NCI-H2107 treated with DMSO at 0.1 percent for 48 hours (cell line): ENCODE measurements at regions not wholly inside any gene's neighbourhood (a gene's known extent, or its start where the extent isn't known, plus 50 kb on each side); places are given as distances from the start of the nearest gene placed in this dataset.
"Not testable (repeated sequence)": the region's sequence is repeated elsewhere in the genome, so short reads cannot be mapped to it uniquely, and the experiment has no call there.

Experiments used
- DNase-seq: peaks from one replicate; lab custom pipeline; 2025; ENCODE audit not compliant: unreplicated experiment; lab: John Stamatoyannopoulos, UW

DNA sequence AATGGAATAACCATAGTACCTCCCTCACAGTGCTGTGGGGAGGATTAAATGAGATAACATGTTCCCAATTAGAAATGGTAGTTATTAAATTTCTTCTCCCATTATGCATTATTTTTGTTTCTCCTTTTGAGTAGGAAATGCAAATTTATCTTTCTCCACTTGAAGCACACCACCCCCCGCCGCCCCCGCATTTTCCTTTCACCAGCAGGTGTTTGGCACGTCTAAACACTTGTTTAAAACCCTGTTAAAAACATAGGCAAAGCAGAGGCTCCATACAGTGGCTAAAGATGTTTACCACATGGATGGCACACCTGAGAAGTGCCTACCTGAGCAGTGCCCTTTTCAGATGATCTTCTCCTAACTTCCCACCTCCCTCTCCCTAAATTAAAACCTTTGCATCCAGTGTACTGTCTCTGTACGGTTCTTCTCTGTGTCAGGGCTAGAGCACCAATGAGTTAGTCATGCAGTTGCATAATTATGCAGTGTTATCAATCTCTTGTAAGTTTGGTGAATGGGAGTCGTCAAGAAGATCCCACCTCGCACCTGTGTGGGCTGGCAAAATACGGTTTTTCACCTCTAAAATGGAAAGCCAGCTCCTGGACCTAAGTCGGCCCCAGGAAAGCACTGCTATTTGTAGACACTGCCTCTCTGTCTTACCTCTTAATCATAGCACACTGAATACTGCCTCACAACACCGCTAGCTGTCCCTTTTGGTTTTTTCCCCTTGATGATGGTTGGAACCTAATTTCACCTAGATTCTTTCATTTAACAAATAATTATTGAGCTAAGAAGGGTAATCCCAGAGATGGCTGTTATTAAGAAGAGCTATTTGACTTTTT is 122.0 kb downstream of the CT47B1 start:
- DNase-seq, result no peak

DNA sequence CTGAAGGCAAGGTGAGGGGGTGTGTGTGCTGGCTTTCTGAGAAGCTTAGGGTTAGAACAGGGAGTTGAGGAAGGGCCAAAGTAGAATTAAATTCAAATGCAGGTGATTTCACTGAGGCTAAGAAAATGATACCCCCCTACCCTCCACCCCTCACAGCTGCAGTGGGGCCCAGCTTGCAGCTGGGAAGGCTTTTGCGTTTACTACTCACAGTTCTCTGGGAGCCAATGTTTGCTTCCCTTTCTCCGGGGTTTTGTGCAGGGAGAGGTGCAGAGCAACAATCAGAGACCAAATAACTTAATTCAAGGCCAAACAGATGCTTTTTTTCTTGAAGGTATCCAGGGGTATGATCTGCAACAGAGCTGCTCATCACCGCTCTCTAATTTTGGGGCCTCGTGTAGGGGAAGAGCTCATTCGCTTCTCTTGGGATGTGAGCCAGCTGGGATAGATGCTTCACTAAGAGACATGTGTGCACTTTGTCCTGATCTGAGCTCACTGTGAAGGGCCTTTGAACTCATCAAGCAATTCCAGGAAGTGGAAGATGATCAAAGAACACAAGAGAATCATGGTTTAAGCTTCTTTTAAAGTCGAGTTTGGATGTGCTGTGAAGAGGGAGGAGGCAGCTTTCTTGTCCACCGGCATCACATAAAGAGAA is 122.7 kb upstream of the C1GALT1C1 start:
- DNase-seq, result no peak

DNA sequence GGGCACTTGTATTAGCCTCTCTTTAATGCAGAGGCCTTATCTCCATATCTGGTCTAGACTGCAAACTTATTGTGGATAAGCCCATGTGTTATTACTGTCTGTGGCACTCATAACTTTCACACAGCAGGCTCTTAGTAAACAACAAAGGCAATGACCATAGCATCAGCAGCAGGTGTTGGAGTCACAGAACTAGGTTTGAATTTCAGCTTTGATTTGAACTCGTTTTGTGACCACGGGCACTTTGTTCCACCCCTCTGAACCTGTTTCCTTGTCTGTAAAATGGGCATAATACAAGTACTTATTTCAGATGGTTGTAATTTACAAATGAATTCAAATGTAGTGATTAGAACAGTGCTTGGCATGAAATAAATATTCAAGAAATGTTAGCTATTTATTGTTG is 121.8 kb upstream of the C1GALT1C1 start:
- DNase-seq, result no peak

DNA sequence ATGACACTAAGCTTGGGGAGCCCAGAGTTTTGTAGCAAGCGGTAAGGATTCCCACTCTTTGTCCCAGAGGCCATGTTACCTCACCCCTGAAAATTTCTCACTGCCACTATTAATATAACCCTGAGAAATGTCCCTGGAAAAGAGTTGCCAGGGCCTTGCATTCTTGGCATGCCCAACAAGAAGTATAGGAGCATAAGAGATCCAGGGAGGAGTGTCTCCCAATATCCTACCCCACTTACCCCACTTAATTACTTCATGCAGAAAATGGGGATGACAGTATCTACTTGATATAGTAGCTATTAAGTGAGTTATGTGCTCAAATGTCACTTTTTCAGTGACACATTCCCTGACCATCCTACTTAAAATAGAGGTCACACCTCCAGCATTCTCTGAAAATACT is 120.5 kb upstream of the C1GALT1C1 start:
- no peak for DNase-seq

DNA sequence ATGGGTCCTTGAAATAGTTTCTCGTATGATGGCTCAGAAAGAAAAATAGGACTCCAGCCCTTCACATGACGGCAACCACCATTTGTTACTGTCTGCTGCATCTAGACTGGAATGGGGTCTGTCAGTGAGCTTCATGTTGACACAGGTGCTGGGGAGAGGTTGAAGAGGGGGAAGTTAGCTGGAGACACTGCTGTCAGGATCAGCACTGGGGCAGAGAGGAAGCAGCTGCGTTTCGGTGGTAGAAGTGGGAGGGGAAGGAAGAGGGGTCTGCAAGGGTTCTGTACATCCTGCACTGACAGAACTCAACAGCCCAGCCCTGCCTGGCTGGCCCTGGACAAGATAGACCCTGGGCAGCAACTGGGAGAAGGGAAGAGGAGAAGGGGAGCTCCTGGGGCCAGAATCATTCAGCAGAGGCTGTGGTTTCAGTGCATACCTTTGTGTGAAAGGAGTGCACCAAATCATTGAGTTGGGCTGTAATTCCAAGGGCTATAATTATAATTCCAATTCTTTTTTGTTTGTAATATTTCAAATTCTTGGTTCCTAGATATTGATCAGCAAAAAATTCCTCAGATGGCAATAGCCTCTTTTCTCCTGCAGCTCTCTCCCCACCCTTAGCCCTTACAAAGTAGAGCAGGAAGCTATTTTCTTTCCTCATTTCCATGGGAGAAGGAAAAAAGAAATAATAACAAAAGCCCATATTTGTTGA is 119.4 kb upstream of the C1GALT1C1 start:
- peak; percentile 21 for DNase-seq

DNA sequence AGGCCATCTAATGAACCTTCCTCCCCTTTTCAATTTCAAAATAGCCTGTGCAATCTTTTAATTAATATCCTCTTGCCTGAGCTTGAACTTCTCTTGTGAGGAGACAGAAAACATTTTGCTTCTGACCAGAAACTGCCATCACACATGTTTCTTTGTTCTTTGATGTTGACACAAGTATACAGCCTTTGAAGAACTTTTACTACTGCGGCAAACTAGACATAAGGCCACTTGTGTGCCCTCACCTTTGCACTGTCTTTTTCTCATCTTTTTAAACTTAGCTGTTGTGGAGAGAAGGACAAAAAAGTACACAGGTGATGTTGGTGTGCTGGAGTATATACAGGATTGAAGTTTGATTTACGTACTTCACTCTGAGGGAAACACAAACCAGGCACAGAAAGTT is 116.3 kb upstream of the C1GALT1C1 start:
- DNase-seq, result no peak

DNA sequence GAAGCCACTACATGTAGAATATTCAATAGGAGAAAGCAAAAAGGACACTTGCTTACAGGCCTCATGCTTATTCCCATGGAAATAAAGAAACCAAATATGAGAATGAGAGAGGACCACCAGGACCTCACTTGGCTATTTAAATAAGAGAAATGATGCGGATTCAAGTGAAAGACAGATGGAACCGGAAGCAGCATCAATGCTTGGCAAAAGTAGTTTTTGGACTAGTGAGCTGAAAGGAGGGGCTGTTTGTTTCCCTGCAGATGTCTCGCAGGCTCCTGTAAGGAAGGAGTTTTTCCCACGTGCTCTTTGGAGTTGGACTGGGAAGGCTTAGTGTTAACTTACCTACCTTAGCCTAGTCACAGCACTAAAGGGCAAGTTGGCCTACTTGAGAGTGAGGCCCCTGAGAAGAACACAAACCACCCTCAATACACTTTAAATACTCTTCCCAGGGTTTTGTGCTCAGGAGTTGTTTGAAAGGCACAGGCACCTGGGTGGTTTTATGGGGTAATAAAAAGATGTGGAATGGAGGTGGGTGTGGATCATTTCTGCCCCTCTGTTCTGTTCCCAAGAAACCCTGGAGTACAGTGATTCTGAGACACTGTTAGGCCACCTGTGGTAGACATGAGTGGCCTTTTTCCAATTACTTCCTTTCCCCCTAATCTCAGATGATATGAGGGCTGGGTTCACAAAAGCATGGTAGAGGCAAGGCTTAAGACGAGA is 113.3 kb upstream of the C1GALT1C1 start:
- DNase-seq, result no peak

DNA sequence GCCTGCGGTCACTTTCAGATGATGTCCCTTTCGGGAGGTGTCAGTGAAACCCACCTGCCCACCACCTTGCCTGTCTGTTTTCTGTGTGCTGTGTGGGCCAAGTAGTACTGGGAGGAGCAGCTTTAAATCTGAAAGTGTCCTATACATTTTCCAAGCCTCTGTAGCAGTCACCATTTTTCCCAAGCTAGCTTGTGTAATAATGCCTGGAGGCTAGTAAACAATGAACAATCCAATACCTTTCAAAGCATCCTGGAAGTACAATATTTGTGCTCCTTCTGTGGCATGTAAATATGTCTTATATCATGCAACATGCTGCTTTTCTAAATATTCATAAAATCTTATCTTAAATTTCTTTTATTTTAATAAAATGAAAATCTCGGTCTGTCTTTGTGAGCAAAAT is 111.6 kb upstream of the C1GALT1C1 start:
- DNase-seq, result no peak

DNA sequence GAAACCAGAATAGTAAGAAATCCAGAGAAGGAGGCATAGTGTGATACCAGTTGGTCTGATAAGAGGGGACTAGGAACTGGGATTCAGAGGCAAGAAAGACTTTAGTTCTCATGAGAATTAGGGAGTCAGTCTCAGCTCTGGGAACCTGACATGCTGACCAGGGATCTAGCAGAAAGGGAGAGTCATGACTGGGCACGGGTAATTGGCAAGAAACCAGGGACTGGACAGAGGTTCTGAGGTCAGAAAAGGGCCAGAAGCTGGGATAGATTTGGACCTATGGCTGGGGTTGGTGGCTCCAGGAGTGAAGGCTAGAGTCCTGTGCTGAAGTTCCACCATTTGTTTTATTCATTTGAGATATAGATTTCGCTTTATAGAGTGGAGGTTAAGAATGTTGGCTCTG is 110.2 kb upstream of the C1GALT1C1 start:
- no peak for DNase-seq

DNA sequence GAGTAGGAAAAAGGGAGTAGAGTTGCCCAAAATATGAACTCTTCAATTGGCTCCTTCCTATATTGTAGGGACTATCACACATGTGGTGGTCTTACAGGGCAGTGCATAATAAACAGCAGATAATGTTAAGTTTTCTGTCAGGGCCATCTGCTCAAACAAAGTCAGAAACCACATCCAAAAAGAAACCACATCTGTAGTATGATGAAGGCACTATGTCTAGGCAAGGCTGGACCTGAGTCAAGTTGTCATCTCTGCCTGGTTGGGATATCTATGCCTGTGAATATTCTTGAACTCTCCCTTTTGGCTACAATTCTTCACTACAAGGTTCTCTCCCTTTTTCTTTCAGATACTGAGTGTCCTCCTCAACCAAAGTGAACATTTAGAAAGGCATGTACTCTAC is 109.4 kb upstream of the C1GALT1C1 start:
- DNase-seq, result no peak

DNA sequence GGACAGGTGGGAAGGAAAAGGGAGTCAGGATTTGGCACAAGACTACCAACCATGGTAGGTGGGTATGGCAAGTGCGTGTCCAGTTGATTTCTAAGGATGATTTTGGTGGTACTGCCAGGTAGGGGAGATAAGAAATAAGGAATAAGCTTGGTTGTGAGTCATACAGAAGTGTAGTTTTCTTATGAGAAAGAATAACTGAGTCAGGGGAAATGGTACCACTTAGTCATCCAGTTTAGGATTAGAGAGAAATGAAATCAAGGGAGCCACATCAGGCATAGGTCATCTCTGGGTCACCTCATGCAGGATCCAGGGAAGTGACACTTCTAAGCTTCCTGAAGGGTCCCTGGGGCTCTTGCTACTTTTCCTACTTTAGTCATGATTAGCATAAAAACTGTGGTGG is 107.1 kb upstream of the C1GALT1C1 start:
- DNase-seq, result no peak

DNA sequence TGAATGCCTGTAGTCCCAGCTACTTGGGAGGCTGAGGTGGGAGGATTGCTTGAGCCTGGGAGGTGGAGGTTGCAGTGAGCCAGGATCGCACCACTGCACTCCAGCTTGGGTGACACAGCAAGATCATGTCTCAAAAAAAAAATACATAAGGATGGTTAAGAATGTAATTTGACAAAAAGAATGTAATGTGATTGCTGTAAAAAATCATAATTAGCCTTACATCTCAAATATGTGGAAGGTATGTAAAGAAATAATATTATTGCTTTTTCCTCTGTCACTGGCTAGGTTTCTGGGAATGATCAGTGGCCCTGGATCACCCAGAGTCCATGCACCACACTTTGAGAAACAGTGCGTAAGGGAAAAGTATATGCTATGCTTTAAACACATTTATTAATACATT is 106.1 kb upstream of the C1GALT1C1 start:
- DNase-seq, result no peak

DNA sequence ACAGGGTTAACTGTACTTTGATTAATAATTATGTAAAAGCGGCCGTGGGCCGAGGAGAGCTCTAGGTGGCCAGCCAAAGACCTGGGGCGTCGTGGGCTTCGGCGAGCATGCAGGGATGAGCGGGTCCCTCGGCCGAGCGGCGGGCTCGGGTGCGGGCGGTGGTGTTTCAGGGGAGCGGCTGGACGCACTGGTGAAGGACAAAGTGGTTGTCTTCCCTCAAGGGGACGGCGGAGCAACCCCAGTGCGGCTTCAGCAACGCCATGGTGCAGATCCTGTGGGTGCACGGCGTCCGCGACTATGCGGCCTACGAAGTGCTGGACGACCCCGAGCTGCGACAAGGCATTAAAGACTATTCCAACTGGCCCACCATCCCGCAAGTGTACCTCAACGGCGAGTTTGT is 103.0 kb upstream of the C1GALT1C1 start:
- no peak for DNase-seq

DNA sequence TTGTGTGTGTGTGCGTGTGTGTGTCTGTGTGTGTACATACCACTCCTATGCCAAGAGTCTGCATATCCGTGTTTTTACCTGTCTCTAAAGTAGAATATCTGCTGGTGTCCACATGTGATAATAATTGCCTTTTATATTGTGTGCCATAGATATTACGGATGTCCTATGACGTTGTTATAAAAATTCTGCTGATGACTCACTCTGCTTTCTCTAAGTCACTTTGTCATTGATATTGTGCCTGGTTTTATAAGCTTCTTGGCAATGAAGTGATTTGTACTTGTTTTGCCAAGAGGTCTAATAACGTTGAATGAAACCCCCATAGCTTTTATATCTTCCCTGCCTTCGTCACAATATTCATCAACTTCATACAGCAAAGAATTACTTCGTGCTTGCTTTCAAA is 102.6 kb upstream of the C1GALT1C1 start:
- no peak for DNase-seq

DNA sequence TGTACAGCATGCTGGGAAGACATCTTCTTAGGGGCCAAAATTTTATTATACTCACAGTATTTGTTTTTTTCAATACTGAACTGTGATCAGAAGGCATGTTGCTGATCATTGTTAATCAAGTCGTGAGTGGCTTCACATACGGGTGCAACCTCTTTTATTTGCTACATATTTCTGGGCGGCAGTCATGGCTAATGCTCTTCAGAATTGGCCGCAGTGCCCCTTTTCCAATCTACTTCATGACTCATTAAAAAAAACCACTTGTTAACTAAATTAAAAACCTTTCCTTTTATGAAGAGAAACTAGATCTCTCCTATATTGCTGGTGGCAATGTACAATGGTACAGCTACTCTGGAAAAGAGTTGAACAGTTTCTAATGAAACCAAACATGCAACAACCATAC is 101.5 kb upstream of the C1GALT1C1 start:
- no peak for DNase-seq

DNA sequence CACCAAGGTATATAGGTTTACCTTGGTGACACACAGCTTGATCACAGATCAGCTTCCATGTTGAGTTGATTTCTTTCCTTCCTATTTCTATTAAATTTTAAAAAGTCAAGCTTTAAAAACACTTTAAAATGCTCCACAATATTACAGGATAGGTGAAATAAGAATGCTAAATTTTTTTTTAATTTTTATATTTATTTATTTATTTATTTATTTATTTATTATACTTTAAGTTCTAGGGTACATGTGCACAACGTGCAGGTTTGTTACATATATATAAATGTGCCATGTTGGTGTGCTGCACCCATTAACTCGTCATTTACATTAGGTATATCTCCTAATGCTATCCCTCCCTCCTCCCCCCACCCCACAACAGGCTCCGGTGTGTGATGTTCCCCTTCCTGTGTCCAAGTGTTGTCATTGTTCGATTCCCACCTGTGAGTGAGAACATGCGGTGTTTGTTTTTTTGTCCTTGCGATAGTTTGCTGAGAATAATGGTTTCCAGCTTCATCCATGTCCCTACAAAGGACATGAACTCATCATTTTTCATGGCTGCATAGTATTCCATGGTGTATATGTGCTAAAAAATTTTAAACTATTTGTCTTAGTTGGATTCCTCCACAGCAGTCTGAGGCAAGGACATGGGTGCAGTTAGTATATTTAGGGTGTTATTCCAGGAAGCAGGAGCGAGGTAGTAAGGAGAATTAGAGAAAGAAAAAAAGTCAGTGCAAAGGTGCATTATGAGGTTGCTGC is 99.8 kb upstream of the C1GALT1C1 start:
- DNase-seq, result not testable (repeated sequence)

DNA sequence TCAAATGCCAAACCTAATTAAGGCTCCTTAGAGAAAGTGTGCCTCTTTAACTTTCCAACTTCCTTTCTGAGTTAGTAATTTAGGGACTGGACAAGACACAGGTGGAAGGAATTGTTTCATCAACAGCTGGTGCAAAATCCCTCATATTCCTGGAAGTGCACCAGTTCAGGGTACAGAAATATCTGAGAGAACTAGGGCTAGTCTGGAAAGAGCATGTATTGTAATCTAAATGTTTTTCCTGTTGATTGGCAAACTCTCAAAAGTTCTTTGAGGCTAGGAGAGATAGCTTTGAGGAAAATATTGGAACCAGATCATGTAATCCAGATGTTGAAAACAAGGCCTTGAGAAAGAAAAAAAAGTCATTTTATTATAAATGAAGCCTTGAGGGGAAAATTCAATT is 98.1 kb upstream of the C1GALT1C1 start:
- no peak for DNase-seq

DNA sequence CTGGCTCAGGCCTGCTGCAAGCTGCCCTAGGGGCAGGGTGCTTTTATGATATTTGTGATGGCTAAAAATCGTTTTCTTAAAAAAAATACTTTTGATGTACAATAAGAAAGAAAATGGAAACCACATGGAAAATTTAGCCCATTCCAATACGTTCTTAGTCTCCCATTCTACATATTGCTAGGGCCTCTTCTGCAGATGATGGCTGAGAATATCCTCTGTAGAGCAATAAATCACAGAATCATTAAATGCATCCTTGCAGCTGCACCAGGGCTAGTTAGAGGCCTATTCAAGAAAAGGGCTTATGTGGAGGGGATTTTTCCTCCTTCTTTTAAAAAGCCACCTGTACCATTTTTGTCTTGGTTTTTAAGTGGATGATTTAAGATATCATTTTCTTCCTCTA is 97.6 kb upstream of the C1GALT1C1 start:
- DNase-seq, result no peak

DNA sequence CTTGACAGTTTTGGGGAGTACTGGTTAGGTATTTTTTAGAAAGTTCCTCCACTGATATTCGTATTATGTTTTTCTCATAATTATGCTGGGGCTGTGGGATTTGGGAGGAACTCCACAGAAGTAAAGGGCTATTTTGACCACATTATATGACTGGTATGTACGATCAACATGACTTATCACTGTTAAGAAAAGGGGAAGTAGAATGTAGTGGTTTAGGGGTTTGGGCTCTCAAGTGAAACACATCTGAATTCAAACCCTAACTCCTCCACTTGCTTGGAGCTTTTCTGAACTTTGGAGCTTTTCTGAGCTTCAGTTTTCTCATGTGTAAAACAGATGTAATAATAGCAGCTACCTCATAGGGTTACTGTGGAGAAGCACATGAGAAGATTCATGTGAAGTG is 96.4 kb upstream of the C1GALT1C1 start:
- DNase-seq, result no peak

DNA sequence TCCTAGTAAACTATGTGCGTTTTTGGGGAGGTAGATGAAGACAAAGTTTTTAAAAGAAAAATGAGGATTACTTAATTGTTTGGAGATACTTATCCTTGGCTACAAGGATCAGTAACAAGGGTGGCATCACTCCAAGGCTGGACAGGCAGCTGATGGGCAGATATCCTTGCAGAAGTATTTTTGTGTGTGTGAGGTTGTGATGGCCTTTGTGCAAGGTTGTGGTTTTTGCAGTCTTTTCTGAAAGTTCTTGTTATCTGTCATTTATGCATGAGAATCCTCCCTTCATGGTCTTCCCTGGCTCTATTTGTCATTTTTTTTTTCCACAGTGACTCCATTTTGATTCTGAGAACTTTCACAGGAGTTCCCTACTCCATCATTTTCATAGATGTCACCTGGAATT is 96.0 kb upstream of the C1GALT1C1 start:
- DNase-seq, result no peak

DNA sequence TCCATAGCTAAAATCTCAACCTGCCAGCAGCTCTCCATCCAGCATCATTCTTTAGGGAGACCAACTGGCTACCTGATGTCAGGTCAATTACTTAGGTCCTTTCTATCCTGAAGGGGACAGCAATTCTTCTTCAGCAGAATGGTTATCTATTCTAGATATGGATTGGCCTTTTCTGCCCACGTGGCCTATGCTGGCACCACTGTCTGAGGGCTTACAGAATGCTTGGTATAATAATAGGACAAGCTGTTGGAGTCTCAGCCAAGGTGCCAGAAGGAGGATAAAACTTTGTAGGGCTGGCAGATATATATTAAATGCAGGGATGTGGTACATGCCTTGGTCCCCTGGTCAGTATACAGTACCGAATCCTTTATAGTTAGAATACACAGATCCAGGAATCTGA is 89.8 kb upstream of the C1GALT1C1 start:
- no peak for DNase-seq
